ENCODE measurements at regions not wholly inside any gene's neighbourhood (a gene's known extent, or its start where the extent isn't known, plus 50 kb on each side); places are given as distances from the start of the nearest gene placed in this dataset.

DNA sequence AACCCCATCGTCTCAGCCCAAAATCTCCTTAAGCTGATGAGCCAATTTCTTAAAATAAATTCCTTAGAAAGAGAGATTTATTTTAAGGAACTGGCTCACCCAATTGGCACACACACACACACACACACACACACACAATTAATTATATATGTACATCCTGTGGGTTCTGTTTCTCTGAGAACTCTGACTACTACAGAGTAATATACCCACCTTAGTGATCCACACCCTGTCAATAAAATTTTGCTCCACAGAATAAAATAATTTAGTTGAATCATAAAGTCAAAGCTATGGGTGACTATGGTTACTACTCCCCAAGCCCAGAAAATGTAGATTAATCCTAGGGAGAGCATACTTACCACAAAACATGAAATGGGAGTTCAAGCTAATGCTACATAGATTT is 131.0 kb downstream of the DMAC1 start:
- in situ Hi-C loops (cut with MboI; ENCODE audit: low pct_unique_long_range_greater_than_20kb, low sequenced_read_pairs, unreplicated experiment) = no loop called here
- no peak for DNase-seq (ENCODE audit: low spot score)
- TF ChIP-seq, protein P1, sequence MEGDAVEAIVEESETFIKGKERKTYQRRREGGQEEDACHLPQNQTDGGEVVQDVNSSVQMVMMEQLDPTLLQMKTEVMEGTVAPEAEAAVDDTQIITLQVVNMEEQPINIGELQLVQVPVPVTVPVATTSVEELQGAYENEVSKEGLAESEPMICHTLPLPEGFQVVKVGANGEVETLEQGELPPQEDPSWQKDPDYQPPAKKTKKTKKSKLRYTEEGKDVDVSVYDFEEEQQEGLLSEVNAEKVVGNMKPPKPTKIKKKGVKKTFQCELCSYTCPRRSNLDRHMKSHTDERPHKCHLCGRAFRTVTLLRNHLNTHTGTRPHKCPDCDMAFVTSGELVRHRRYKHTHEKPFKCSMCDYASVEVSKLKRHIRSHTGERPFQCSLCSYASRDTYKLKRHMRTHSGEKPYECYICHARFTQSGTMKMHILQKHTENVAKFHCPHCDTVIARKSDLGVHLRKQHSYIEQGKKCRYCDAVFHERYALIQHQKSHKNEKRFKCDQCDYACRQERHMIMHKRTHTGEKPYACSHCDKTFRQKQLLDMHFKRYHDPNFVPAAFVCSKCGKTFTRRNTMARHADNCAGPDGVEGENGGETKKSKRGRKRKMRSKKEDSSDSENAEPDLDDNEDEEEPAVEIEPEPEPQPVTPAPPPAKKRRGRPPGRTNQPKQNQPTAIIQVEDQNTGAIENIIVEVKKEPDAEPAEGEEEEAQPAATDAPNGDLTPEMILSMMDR (IDR thresholded peaks at IDR 0.05; ENCODE audit: extremely low read depth, insufficient read depth, missing control alignments) = no peak

DNA sequence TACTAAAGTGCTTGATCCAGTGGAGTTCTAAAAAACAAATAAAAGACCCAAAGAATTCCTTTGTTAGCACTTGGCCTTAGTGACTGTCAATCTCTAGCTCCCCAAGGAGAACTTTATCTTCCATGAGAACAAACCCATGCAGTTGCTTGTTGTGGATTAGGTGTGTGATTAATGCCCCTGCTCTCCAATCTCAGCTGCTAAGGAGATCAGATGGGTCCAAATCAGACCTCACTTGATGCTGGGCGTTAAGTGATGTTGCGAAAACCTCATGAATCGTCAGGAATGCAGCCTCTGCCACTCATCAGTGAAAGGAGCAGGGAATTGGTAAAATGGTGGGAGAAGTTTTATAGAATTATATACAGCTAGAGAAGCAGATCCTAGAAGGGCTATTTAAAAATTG is 133.7 kb downstream of the DMAC1 start:
- TF ChIP-seq, protein P1 (IDR thresholded peaks at IDR 0.05; ENCODE audit: extremely low read depth, insufficient read depth, missing control alignments) = no peak
- no peak for DNase-seq (ENCODE audit: low spot score)
- in situ Hi-C loops (cut with MboI; ENCODE audit: low pct_unique_long_range_greater_than_20kb, low sequenced_read_pairs, unreplicated experiment) = no loop called here

DNA sequence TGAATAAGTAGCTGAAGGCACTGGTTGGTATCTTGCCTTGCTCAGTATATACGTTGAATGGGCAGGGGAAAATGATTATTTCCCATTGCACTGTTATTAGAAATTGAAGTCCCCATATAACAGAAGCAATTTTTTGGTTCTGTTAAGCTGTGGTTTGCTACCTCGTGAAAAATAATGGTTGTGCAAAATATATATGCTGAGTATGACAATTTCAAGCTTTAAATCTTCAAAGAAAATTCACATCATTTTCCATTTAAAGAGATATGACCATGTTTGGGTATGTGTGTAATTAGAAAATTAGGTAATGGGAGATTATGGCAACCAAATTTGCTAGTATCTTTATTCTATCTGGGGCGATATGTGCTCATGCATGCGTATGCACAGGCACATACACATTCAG is 139.8 kb downstream of the DMAC1 start:
- TF ChIP-seq, protein P1 (IDR thresholded peaks at IDR 0.05; ENCODE audit: extremely low read depth, insufficient read depth, missing control alignments) = no peak
- in situ Hi-C loops (cut with MboI; ENCODE audit: low pct_unique_long_range_greater_than_20kb, low sequenced_read_pairs, unreplicated experiment) = no loop called here

DNA sequence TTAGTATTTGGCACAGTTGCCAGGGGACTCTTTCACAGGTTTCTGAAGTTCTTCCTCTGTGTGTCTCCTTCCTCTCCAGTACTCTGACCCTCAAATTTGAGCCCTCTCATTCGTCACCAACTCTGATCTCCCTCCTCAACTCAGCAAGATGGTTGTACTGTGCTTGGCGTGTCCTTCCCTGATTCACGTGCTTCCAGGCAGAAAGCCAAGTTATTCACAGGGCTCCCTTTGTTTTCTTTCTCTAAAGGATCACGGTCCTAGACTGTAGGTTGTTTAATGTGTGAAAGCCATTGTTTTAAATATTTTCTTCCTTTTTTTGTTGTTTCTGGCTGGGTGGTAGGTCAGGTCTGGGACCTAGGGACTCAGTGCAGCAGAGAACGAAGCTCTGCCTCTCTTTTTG is 142.9 kb downstream of the DMAC1 start:
- in situ Hi-C loops (cut with MboI; ENCODE audit: low pct_unique_long_range_greater_than_20kb, low sequenced_read_pairs, unreplicated experiment) = no loop called here
- TF ChIP-seq, protein P1 (IDR thresholded peaks at IDR 0.05; ENCODE audit: extremely low read depth, insufficient read depth, missing control alignments) = no peak
- DNase-seq (ENCODE audit: low spot score) = no peak

More for the DNA sequence above, 139.8 kb downstream of the DMAC1 start:
- no peak for DNase-seq (ENCODE audit: low spot score)

DNA sequence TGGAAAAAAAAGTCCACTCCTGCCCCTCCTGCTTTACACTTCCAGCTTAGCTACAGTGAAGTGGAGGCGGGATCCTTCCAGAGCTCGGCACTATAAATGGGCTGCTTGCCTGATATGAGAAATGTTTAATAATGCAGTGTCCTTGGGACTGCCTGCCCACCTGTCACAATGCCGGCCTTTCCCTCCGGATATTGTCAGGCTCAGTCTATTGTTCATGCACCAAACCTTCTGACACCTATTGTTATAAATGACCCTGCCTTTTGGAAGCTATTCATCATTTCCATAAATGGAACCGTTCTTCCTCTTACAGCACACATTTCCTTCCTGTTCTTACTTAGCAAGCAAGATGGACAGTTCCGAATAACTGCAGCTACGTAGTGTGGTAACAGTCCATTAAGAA is 146.3 kb downstream of the DMAC1 start:
- in situ Hi-C loops (cut with MboI; ENCODE audit: low pct_unique_long_range_greater_than_20kb, low sequenced_read_pairs, unreplicated experiment) = no loop called here
- no peak for DNase-seq (ENCODE audit: low spot score)
- TF ChIP-seq, protein P1 (IDR thresholded peaks at IDR 0.05; ENCODE audit: extremely low read depth, insufficient read depth, missing control alignments) = no peak

DNA sequence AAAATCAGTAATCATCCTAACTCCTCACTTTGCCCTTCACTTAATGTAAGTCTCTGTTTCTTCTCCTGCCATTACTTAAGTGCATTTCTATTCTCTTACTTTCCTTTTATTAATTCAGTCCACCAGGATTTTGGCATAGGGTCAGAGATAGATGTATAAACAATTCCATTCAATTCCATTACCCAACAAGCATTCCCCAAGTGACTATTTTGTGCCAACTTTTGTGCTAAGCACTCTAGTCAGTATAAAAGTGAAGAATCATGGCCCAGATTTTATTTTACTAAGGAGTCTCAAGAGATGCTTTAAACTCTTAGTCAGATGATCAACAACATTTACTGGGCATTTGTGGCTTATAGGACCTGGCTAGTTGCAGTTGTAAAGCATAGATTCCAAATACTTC is 159.3 kb downstream of the DMAC1 start:
- TF ChIP-seq, protein P1 (IDR thresholded peaks at IDR 0.05; ENCODE audit: extremely low read depth, insufficient read depth, missing control alignments) = no peak
- in situ Hi-C loops (cut with MboI; ENCODE audit: low pct_unique_long_range_greater_than_20kb, low sequenced_read_pairs, unreplicated experiment) = no loop called here
- DNase-seq (ENCODE audit: low spot score) = no peak

DNA sequence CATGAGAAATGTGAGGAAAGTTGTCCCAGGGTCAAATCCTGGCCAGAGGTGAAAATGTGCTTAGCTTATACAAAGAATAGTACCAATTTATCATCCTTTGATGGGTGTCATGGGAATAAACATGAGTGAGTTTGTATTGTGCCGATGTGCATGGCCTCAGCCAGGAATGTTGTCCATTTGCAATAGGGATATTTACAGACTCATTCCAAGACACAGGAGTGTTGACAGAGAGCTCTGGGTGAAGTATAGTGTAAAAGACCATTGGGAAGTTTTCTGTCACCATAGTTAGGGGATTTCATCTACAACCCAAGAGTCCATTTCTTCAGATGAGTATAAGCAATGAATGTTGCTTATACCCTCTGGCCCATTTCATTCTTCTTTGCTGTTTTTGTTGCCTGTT is 160.1 kb downstream of the DMAC1 start:
- DNase-seq (ENCODE audit: low spot score) = no peak
- TF ChIP-seq, protein P1 (IDR thresholded peaks at IDR 0.05; ENCODE audit: extremely low read depth, insufficient read depth, missing control alignments) = no peak
- in situ Hi-C loops (cut with MboI; ENCODE audit: low pct_unique_long_range_greater_than_20kb, low sequenced_read_pairs, unreplicated experiment) = no loop called here
